IMR-90 (cell line): ENCODE measurements at regions not wholly inside any gene's neighbourhood (a gene's known extent, or its start where the extent isn't known, plus 50 kb on each side); places are given as distances from the start of the nearest gene placed in this dataset.

Source experiments
- ATAC-seq: fragments of 200-7000 bp; cut with Tn5 transposase; 2 replicates; pipeline ENCODE4 v1.9.1; 2020; ENCODE audit warnings: low read depth, mild to moderate bottlenecking, moderate library complexity
- BruUV-seq: library from RNA; stranded (reverse); fragments of 400-500 nt; replicated peaks from 2 replicates; lab custom pipeline; 2021; lab: Mats Ljungman, UMichigan
- CTCF ChIA-PET: fragments of 300-600 bp; formaldehyde crosslinking; extraction: SDS; loops from one replicate; lab custom pipeline; 2021; ENCODE audit warnings: antibody characterized with exemption; lab: Yijun Ruan, JAX
- POLR2A ChIA-PET: fragments of 300-600 bp; sonication (Branson Sonifier 250); formaldehyde crosslinking; loops from one replicate; lab custom pipeline; 2022; ENCODE audit warnings: antibody characterized with exemption; ENCODE audit not compliant: unreplicated experiment; lab: Charles Lee
- DNase-seq: peaks from one replicate; pipeline ENCODE4 v3.0.0; 2013
- H2AFZ ChIP-seq: replicated peaks from 2 replicates; pipeline ENCODE3; 2013; ENCODE audit warnings: low read length, mild to moderate bottlenecking; ENCODE audit not compliant: poor library complexity
- H2AK5ac ChIP-seq: 2 replicates; pipeline ENCODE4 v1.6.1; 2013; ENCODE audit warnings: low read depth, low read length, inconsistent platforms
- H2AK9ac ChIP-seq: replicated peaks from 2 replicates; pipeline ENCODE3; 2013; ENCODE audit warnings: mild to moderate bottlenecking, low read depth, low read length, moderate library complexity; ENCODE audit not compliant: poor library complexity
- H2BK120ac ChIP-seq: 2 replicates; pipeline ENCODE4 v1.6.1; 2013; ENCODE audit warnings: low read depth, low read length, inconsistent platforms
- H2BK15ac ChIP-seq: 3 replicates; pipeline ENCODE4 v1.6.1; 2013; ENCODE audit warnings: low read depth, low read length, inconsistent platforms
- H2BK20ac ChIP-seq: 2 replicates; pipeline ENCODE4 v1.6.1; 2013; ENCODE audit warnings: low read depth, mild to moderate bottlenecking, inconsistent platforms, low read length, moderate library complexity
- H2BK5ac ChIP-seq: 2 replicates; pipeline ENCODE4 v1.6.1; 2013; ENCODE audit warnings: mild to moderate bottlenecking, low read depth, low read length, inconsistent platforms; ENCODE audit not compliant: poor library complexity, severe bottlenecking
- H3K14ac ChIP-seq: replicated peaks from 2 replicates; pipeline ENCODE4 v1.6.1; 2013; ENCODE audit warnings: low read depth, low read length, inconsistent platforms
- H3K18ac ChIP-seq: 2 replicates; pipeline ENCODE4 v1.6.1; 2013; ENCODE audit warnings: low read depth, low read length, control low read depth
- H3K23ac ChIP-seq: 2 replicates; pipeline ENCODE4 v1.6.1; 2013; ENCODE audit warnings: low read depth, low read length, inconsistent platforms
- H3K27ac ChIP-seq: 2 replicates; pipeline ENCODE4 v1.5.1; 2013; ENCODE audit warnings: mild to moderate bottlenecking, control low read depth, low read length; ENCODE audit not compliant: insufficient read depth
- H3K27me3 ChIP-seq: 2 replicates; pipeline ENCODE4 v1.6.1; 2013; ENCODE audit warnings: low read length; ENCODE audit not compliant: control insufficient read depth, insufficient read depth
- H3K36me3 ChIP-seq: 2 replicates; pipeline ENCODE4 v1.6.1; 2013; ENCODE audit warnings: low read length, mixed read lengths; ENCODE audit not compliant: control insufficient read depth, insufficient read depth
- H3K4ac ChIP-seq: 2 replicates; pipeline ENCODE4 v1.6.1; 2013; ENCODE audit warnings: low read depth, low read length, inconsistent platforms
- H3K4me1 ChIP-seq: 2 replicates; pipeline ENCODE4 v1.6.1; 2013; ENCODE audit warnings: low read length, mixed read lengths; ENCODE audit not compliant: control insufficient read depth, insufficient read depth
- H3K4me2 ChIP-seq: 2 replicates; pipeline ENCODE4 v1.6.1; 2013; ENCODE audit warnings: low read depth, mild to moderate bottlenecking, control low read depth, low read length, moderate library complexity
- H3K4me3 ChIP-seq: 2 replicates; pipeline ENCODE4 v1.5.1; 2013; ENCODE audit warnings: low read depth, mild to moderate bottlenecking, control low read depth, low read length, moderate library complexity; ENCODE audit not compliant: insufficient read depth
- H3K56ac ChIP-seq: 2 replicates; pipeline ENCODE4 v1.6.1; 2013; ENCODE audit warnings: low read length, inconsistent platforms; ENCODE audit not compliant: insufficient read depth; ENCODE audit errors: extremely low read depth
- H3K79me1 ChIP-seq, 2 experiments: 2 replicates each; pipeline ENCODE4 v1.6.1; 2013; ENCODE audit warnings: low read length in 2 of 2, inconsistent platforms in 1 of 2, low read depth in 1 of 2
- H3K9ac ChIP-seq: 2 replicates; pipeline ENCODE4 v1.6.1; 2013; ENCODE audit warnings: low read depth, low read length, control low read depth
- H3K9me1 ChIP-seq: 2 replicates; pipeline ENCODE4 v1.6.1; 2013; ENCODE audit warnings: low read length, inconsistent platforms; ENCODE audit not compliant: insufficient read depth
- H3K9me3 ChIP-seq: 2 replicates; pipeline ENCODE4 v1.6.1; 2013; ENCODE audit warnings: low read length; ENCODE audit not compliant: control insufficient read depth, insufficient read depth
- H4K20me1 ChIP-seq: 2 replicates; pipeline ENCODE4 v1.6.1; 2013; ENCODE audit warnings: low read length, inconsistent platforms; ENCODE audit not compliant: insufficient read depth
- H4K5ac ChIP-seq: 2 replicates; pipeline ENCODE4 v1.6.1; 2013; ENCODE audit warnings: mild to moderate bottlenecking, low read depth, low read length, control low read depth
- H4K8ac ChIP-seq, 2 experiments: 2 replicates each; pipeline ENCODE4 v1.6.1; 2013; ENCODE audit warnings: low read depth in 2 of 2, low read length in 2 of 2, control low read depth in 1 of 2, inconsistent platforms in 1 of 2
- H4K91ac ChIP-seq: 2 replicates; pipeline ENCODE4 v1.6.1; 2013; ENCODE audit warnings: low read depth, low read length, inconsistent platforms; ENCODE audit not compliant: insufficient read depth
- BHLHE40 ChIP-seq: fragments of 150-350 bp; IDR thresholded peaks from 2 replicates; pipeline ENCODE4 v1.6.1; 2016; ENCODE audit warnings: mild to moderate bottlenecking, low read depth, low read length
- CEBPB ChIP-seq: IDR thresholded peaks from 2 replicates; pipeline ENCODE4 v1.6.1; 2012; ENCODE audit warnings: low read depth, low read length, improper control_type of control experiment
- CHD1 ChIP-seq: IDR thresholded peaks from 2 replicates; pipeline ENCODE4 v1.6.1; 2012; ENCODE audit warnings: low read depth, low read length, improper control_type of control experiment
- CTCF ChIP-seq: conservative IDR thresholded peaks from 2 replicates; pipeline ENCODE4 v1.5.1; 2012; ENCODE audit warnings: mild to moderate bottlenecking, low read depth, low read length, improper control_type of control experiment
- ELK1 ChIP-seq: fragments of 150-350 bp; IDR thresholded peaks from 2 replicates; pipeline ENCODE4 v1.6.1; 2016; ENCODE audit warnings: low read depth, mild to moderate bottlenecking, low read length, moderate library complexity, borderline replicate concordance
- FOS ChIP-seq: fragments of 150-350 bp; IDR thresholded peaks from 2 replicates; pipeline ENCODE4 v1.6.1; 2016; ENCODE audit warnings: low read depth, low read length
- MAFK ChIP-seq: IDR thresholded peaks from 2 replicates; pipeline ENCODE4 v1.6.1; 2012; ENCODE audit warnings: low read depth, low read length, improper control_type of control experiment
- MAZ ChIP-seq: IDR thresholded peaks from 2 replicates; pipeline ENCODE4 v1.6.1; 2012; ENCODE audit warnings: low read depth, mild to moderate bottlenecking, low read length, improper control_type of control experiment, moderate library complexity, borderline replicate concordance
- MXI1 ChIP-seq: IDR thresholded peaks from 2 replicates; pipeline ENCODE4 v1.6.1; 2012; ENCODE audit warnings: low read depth, mild to moderate bottlenecking, low read length, moderate library complexity, borderline replicate concordance
- NFE2L2 ChIP-seq: fragments of 150-350 bp; IDR thresholded peaks from 2 replicates; pipeline ENCODE4 v1.6.1; 2016; ENCODE audit warnings: low read depth, mild to moderate bottlenecking, low read length
- POLR2A ChIP-seq: IDR thresholded peaks from 2 replicates; pipeline ENCODE4 v1.6.1; 2012; ENCODE audit warnings: mild to moderate bottlenecking, low read depth, low read length
- RAD21 ChIP-seq: IDR thresholded peaks from 2 replicates; pipeline ENCODE4 v1.6.1; 2012; ENCODE audit warnings: low read length, improper control_type of control experiment
- RCOR1 ChIP-seq: IDR thresholded peaks from 2 replicates; pipeline ENCODE4 v1.6.1; 2012; ENCODE audit warnings: mild to moderate bottlenecking, low read length, improper control_type of control experiment; ENCODE audit not compliant: insufficient replicate concordance
- RFX5 ChIP-seq: IDR thresholded peaks from 2 replicates; pipeline ENCODE4 v1.8.0; 2012; ENCODE audit warnings: low read depth, mild to moderate bottlenecking, low read length, moderate library complexity
- SMC3 ChIP-seq: fragments of 150-350 bp; IDR thresholded peaks from 2 replicates; pipeline ENCODE4 v1.6.1; 2016; ENCODE audit warnings: low read depth, mild to moderate bottlenecking, antibody characterized with exemption, low read length, moderate library complexity
- USF2 ChIP-seq: fragments of 150-350 bp; IDR thresholded peaks from 2 replicates; pipeline ENCODE4 v1.6.1; 2017; ENCODE audit warnings: mild to moderate bottlenecking, antibody characterized with exemption, low read length, low read depth
- WGBS, 2 experiments: methylation state at CpG; one replicate each; pipeline versions ENCODE4 v1.1.5 to v1.1.7; 2013; ENCODE audit warnings: missing lambda C conversion rate in 2 of 2; ENCODE audit not compliant: insufficient read length in 1 of 2; ENCODE audit errors: extremely low coverage in 2 of 2; 5-methylcytosine and 5-hydroxymethylcytosine counted together
- dilution Hi-C: fragments of 300-500 bp; cut with HindIII; formaldehyde crosslinking; loops from one replicate; pipeline ENCODE4 v1.14.3; 2018; ENCODE audit warnings: low sequenced_read_pairs; ENCODE audit not compliant: unreplicated experiment
- in situ Hi-C: fragments of 300-500 bp; cut with MboI; formaldehyde crosslinking; loops from 3 replicates; pipeline ENCODE4 v1.14.3; 2019; ENCODE audit warnings: low sequenced_read_pairs, inconsistent platforms, mixed read lengths
- intact Hi-C: fragments of 100-400 bp; cut with micrococcal nuclease; formaldehyde crosslinking; loops from 2 replicates; pipeline ENCODE4 v1.10.0; 2022

GRCh38 chr2:234430871-234431270 is 66.0 kb downstream of the ARL4C start:
- H2BK15ac ChIP-seq, result no peak overlapping the region
- H3K27ac ChIP-seq, result no peak overlapping the region
- H3K9me3 ChIP-seq, result no peaks in the 10 kb centered on the region
- no peak overlapping the region for H3K14ac ChIP-seq
- H3K56ac ChIP-seq, result no peak overlapping the region
- no peak overlapping the region for H4K5ac ChIP-seq
- H4K8ac ChIP-seq, result no peak overlapping the region
- no peaks in the 10 kb centered on the region for H3K27me3 ChIP-seq
- H3K4me1 ChIP-seq, result peaks cover 8% of the 10 kb centered on the region
- no peak for TF ChIP-seq RCOR1
- TF ChIP-seq CTCF, result no peak
- TF ChIP-seq NFE2L2, result no peak
- TF ChIP-seq USF2, result no peak
- TF ChIP-seq BHLHE40, result no peak
- TF ChIP-seq SMC3, result no peak
- no peak for TF ChIP-seq RFX5
- TF ChIP-seq POLR2A, result no peak
- TF ChIP-seq FOS, result no peak
- TF ChIP-seq CEBPB, result no peak
- TF ChIP-seq RAD21, result no peak
- no peak for TF ChIP-seq MAZ
- TF ChIP-seq CHD1, result no peak
- TF ChIP-seq MAFK, result no peak
- TF ChIP-seq MXI1, result no peak
- TF ChIP-seq ELK1, result no peak
- no peak overlapping the region for H2BK120ac ChIP-seq
- no peak overlapping the region for H3K9ac ChIP-seq
- no peaks in the 10 kb centered on the region for H3K79me1 ChIP-seq
- WGBS, 2 experiments, result no CpG with 5 or more reads among the region's 2 CpGs
- in situ Hi-C loops (no loop called here), dilution Hi-C loops (no loop called here), intact Hi-C loops (no loop called here)
- H2BK20ac ChIP-seq, result no peak overlapping the region
- no peak overlapping the region for H4K91ac ChIP-seq
- H2AK5ac ChIP-seq, result no peak overlapping the region
- ChIA-PET POLR2A (no interaction called here), CTCF (no interaction called here)
- no peak overlapping the region for H3K4ac ChIP-seq
- DNase-seq, result no peak
- H3K4me2 ChIP-seq, result no peak overlapping the region
- peaks cover 9% of the 10 kb centered on the region for H3K9me1 ChIP-seq
- no TSS peak for BruUV-seq
- H2AK9ac ChIP-seq, result no peak overlapping the region
- no peak for ATAC-seq
- H3K23ac ChIP-seq, result no peak overlapping the region
- no peak overlapping the region for H2AFZ ChIP-seq
- H3K18ac ChIP-seq, result no peak overlapping the region
- H3K36me3 ChIP-seq, result no peaks in the 10 kb centered on the region
- H4K20me1 ChIP-seq, result no peaks in the 10 kb centered on the region
- no peak overlapping the region for H3K4me3 ChIP-seq
- no peak overlapping the region for H2BK5ac ChIP-seq
